GM23338 (cell line): ENCODE measurements at regions not wholly inside any gene's neighbourhood (a gene's known extent, or its start where the extent isn't known, plus 50 kb on each side); places are given as distances from the start of the nearest gene placed in this dataset.

Experiments
- CREB1 ChIP-seq: fragments of 250-450 bp; sonication (Bioruptor Pico); IDR thresholded peaks from 2 replicates; pipeline ENCODE4 v1.5.0; 2020; ENCODE audit warnings: low read depth, mild to moderate bottlenecking, moderate library complexity
- CTCF ChIP-seq, 2 experiments: fragments of 200-600 bp in 1 of 2; sonication (generic) in 1 of 2; conservative IDR thresholded peaks; 2 replicates each; pipeline versions ENCODE4 v1.5.1 to v1.6.1; 2016 to 2017; ENCODE audit warnings: antibody characterized with exemption in 2 of 2, low read depth in 2 of 2, mild to moderate bottlenecking in 2 of 2, moderate library complexity in 1 of 2
- EZH2 ChIP-seq: fragments of 200-600 bp; sonication (generic); IDR thresholded peaks from one replicate; pipeline ENCODE4 v1.8.0; 2017; ENCODE audit warnings: antibody characterized with exemption, mild to moderate bottlenecking, low read depth; ENCODE audit not compliant: unreplicated experiment
- EZH2phosphoT487 ChIP-seq: fragments of 200-600 bp; sonication (generic); IDR thresholded peaks from one replicate; pipeline ENCODE4 v1.8.1; 2018; ENCODE audit warnings: antibody characterized with exemption; ENCODE audit not compliant: unreplicated experiment
- POLR2AphosphoS5 ChIP-seq: IDR thresholded peaks from 2 replicates; pipeline ENCODE4 v1.6.1; 2016; ENCODE audit warnings: antibody characterized with exemption, low read depth

- TF ChIP-seq CREB1 (no peak), CTCF (conservative IDR thresholded peaks at IDR 0.05; ENCODE audit: low read depth in 2 of 2) (no peak), EZH2 (no peak), POLR2AphosphoS5 (no peak), EZH2phosphoT487 (no peak)
These were observed 717.6 kb upstream of the TENM3 start for GRCh38 chr4:181525634-181526033.
